ENCODE measurements at regions not wholly inside any gene's neighbourhood (a gene's known extent, or its start where the extent isn't known, plus 50 kb on each side); places are given as distances from the start of the nearest gene placed in this dataset.

DNA sequence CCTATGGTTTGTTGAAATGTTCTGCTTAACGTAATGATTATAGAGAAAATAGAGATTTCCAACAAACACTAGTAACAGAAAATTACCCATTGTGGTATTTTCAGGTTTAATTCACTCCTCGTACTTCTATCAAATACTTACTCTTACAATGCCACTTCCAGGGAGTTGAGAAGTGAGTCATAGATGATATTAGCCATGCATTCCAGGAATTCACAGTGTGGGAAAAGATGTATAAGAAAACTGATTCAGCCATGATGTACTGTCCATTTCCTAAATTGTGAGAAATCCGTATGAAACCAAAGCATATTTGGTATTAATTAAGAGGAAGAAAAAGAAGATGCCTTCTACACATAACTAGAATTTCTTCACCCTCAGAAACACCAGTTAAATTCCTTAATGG lies 1854.6 kb upstream of the WWC1 start:
- Mint-ChIP-seq H3K4me1 (peaks cover 35% of the 10 kb centered on the region), H3K27ac (no peak overlapping the region), H3K4me3 (no peak overlapping the region), H3K27me3 (ENCODE audit: low read depth) (no peaks in the 10 kb centered on the region), H3K36me3 (peaks cover 8% of the 10 kb centered on the region; the same call in 1 of the 2 replicates), H3K9me3 (peaks cover 13% of the 10 kb centered on the region)
- TF ChIP-seq, protein P1, sequence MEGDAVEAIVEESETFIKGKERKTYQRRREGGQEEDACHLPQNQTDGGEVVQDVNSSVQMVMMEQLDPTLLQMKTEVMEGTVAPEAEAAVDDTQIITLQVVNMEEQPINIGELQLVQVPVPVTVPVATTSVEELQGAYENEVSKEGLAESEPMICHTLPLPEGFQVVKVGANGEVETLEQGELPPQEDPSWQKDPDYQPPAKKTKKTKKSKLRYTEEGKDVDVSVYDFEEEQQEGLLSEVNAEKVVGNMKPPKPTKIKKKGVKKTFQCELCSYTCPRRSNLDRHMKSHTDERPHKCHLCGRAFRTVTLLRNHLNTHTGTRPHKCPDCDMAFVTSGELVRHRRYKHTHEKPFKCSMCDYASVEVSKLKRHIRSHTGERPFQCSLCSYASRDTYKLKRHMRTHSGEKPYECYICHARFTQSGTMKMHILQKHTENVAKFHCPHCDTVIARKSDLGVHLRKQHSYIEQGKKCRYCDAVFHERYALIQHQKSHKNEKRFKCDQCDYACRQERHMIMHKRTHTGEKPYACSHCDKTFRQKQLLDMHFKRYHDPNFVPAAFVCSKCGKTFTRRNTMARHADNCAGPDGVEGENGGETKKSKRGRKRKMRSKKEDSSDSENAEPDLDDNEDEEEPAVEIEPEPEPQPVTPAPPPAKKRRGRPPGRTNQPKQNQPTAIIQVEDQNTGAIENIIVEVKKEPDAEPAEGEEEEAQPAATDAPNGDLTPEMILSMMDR (IDR thresholded peaks at IDR 0.05): no peak
- TF ChIP-seq GABPB1 (CRISPR knock-in tag; IDR thresholded peaks at IDR 0.05): no peak
- TF ChIP-seq, protein P2, sequence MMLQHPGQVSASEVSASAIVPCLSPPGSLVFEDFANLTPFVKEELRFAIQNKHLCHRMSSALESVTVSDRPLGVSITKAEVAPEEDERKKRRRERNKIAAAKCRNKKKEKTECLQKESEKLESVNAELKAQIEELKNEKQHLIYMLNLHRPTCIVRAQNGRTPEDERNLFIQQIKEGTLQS (CRISPR knock-in tag; conservative IDR thresholded peaks at IDR 0.05): no peak
- TF ChIP-seq NFATC4 (CRISPR knock-in tag; IDR thresholded peaks at IDR 0.05): no peak
- TF ChIP-seq, protein P3, sequence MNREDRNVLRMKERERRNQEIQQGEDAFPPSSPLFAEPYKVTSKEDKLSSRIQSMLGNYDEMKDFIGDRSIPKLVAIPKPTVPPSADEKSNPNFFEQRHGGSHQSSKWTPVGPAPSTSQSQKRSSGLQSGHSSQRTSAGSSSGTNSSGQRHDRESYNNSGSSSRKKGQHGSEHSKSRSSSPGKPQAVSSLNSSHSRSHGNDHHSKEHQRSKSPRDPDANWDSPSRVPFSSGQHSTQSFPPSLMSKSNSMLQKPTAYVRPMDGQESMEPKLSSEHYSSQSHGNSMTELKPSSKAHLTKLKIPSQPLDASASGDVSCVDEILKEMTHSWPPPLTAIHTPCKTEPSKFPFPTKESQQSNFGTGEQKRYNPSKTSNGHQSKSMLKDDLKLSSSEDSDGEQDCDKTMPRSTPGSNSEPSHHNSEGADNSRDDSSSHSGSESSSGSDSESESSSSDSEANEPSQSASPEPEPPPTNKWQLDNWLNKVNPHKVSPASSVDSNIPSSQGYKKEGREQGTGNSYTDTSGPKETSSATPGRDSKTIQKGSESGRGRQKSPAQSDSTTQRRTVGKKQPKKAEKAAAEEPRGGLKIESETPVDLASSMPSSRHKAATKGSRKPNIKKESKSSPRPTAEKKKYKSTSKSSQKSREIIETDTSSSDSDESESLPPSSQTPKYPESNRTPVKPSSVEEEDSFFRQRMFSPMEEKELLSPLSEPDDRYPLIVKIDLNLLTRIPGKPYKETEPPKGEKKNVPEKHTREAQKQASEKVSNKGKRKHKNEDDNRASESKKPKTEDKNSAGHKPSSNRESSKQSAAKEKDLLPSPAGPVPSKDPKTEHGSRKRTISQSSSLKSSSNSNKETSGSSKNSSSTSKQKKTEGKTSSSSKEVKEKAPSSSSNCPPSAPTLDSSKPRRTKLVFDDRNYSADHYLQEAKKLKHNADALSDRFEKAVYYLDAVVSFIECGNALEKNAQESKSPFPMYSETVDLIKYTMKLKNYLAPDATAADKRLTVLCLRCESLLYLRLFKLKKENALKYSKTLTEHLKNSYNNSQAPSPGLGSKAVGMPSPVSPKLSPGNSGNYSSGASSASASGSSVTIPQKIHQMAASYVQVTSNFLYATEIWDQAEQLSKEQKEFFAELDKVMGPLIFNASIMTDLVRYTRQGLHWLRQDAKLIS (CRISPR knock-in tag; IDR thresholded peaks at IDR 0.05; ENCODE audit: borderline replicate concordance): no peak
- TF ChIP-seq KAT7 (CRISPR knock-in tag; IDR thresholded peaks at IDR 0.05; ENCODE audit: borderline replicate concordance): no peak
- TF ChIP-seq CREM (CRISPR knock-in tag; IDR thresholded peaks at IDR 0.05): no peak
- TF ChIP-seq, protein P4, sequence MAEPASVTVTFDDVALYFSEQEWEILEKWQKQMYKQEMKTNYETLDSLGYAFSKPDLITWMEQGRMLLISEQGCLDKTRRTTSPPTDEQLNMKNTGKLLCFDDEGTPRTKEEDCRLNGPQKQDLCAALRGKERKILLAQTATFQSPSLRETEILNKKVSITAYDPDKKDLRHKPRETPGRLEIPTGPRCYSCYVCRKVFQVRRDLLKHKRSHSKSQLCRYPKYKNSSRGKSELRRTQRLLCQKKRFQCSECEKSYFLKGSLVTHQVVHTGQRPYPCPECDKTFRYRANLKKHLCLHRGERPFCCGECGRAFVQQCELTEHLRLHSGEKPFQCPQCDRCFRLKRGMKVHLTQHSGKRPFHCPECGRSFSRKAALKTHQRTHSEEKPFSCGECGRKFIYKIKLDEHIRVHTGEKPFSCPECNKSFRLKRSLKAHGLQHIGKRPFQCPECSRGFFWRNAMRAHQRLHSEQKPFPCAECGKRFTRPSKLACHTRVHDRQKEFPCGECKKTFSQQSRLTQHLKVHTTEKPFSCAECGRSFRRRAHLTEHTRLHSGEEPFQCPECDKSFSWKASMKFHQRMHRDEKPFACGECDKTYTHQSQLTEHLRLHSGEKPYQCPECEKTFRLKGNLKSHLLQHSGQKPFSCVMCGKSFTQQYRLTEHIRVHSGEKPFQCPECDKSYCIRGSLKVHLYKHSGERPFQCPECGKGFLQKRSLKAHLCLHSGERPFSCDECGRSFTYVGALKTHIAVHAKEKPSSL (CRISPR knock-in tag; conservative IDR thresholded peaks at IDR 0.05): no peak
- no peak for TF ChIP-seq TCF7 (CRISPR knock-in tag; IDR thresholded peaks at IDR 0.05; ENCODE audit: low read depth)
- TF ChIP-seq ESRRA (CRISPR knock-in tag; IDR thresholded peaks at IDR 0.05; ENCODE audit: borderline replicate concordance): no peak
- ChIA-PET POLR2A (no interaction called here), CTCF (no interaction called here)
- no peak for DNase-seq (ENCODE audit: low spot score)
- no peak for ATAC-seq

DNA sequence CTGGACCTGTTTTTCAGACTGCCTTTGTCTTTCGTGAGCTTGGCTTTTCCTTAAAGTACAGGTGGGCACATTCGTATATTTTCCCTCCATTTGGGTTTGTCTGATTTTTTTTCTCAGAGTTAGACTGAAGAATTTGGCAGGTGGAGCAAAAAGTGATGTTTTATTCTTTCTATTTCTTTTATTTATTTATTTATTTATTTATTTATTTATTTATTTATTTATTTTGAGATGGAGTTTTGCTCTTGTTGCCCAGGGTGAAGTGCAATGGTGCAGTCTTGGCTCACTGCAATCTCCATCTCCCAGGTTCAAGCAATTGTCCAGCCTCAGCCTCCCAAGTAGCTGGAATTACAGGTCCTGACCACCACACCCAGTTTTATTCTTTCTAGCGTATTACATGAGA lies 1805.1 kb upstream of the WWC1 start:
- ChIA-PET POLR2A (no interaction called here), CTCF (no interaction called here)
- Mint-ChIP-seq H3K4me3 (no peak overlapping the region), H3K9me3 (peaks cover 14% of the 10 kb centered on the region), H3K4me1 (peaks cover 43% of the 10 kb centered on the region), H3K27ac (no peak overlapping the region), H3K27me3 (ENCODE audit: low read depth) (no peaks in the 10 kb centered on the region), H3K36me3 (0 out of 2 replicates have a peak, but pooled peaks cover 2% of the 10 kb centered on the region)
- DNase-seq (ENCODE audit: low spot score) (no peak), ATAC-seq (no peak)
- no peak for TF ChIP-seq SP1 (CRISPR knock-in tag; conservative IDR thresholded peaks at IDR 0.05)
- no peak for TF ChIP-seq HMGA2 (CRISPR knock-in tag; IDR thresholded peaks at IDR 0.05)
- no peak for TF ChIP-seq RORB (CRISPR knock-in tag; IDR thresholded peaks at IDR 0.05)
- TF ChIP-seq, protein P5, sequence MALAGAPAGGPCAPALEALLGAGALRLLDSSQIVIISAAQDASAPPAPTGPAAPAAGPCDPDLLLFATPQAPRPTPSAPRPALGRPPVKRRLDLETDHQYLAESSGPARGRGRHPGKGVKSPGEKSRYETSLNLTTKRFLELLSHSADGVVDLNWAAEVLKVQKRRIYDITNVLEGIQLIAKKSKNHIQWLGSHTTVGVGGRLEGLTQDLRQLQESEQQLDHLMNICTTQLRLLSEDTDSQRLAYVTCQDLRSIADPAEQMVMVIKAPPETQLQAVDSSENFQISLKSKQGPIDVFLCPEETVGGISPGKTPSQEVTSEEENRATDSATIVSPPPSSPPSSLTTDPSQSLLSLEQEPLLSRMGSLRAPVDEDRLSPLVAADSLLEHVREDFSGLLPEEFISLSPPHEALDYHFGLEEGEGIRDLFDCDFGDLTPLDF (CRISPR knock-in tag; IDR thresholded peaks at IDR 0.05): no peak
- TF ChIP-seq, protein P6, sequence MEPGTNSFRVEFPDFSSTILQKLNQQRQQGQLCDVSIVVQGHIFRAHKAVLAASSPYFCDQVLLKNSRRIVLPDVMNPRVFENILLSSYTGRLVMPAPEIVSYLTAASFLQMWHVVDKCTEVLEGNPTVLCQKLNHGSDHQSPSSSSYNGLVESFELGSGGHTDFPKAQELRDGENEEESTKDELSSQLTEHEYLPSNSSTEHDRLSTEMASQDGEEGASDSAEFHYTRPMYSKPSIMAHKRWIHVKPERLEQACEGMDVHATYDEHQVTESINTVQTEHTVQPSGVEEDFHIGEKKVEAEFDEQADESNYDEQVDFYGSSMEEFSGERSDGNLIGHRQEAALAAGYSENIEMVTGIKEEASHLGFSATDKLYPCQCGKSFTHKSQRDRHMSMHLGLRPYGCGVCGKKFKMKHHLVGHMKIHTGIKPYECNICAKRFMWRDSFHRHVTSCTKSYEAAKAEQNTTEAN (CRISPR knock-in tag; IDR thresholded peaks at IDR 0.05): no peak
- TF ChIP-seq CREB1 (CRISPR knock-in tag; IDR thresholded peaks at IDR 0.05): no peak
- TF ChIP-seq, protein P7, sequence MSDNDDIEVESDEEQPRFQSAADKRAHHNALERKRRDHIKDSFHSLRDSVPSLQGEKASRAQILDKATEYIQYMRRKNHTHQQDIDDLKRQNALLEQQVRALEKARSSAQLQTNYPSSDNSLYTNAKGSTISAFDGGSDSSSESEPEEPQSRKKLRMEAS (CRISPR knock-in tag; IDR thresholded peaks at IDR 0.05): no peak
- TF ChIP-seq, protein P8, sequence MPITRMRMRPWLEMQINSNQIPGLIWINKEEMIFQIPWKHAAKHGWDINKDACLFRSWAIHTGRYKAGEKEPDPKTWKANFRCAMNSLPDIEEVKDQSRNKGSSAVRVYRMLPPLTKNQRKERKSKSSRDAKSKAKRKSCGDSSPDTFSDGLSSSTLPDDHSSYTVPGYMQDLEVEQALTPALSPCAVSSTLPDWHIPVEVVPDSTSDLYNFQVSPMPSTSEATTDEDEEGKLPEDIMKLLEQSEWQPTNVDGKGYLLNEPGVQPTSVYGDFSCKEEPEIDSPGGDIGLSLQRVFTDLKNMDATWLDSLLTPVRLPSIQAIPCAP (CRISPR knock-in tag; IDR thresholded peaks at IDR 0.05): no peak
- TF ChIP-seq GTF2I (CRISPR knock-in tag; conservative IDR thresholded peaks at IDR 0.05): no peak
- TF ChIP-seq IRF2 (CRISPR knock-in tag; IDR thresholded peaks at IDR 0.05; ENCODE audit: borderline replicate concordance, low read depth): no peak
- no peak for TF ChIP-seq ZNF423 (CRISPR knock-in tag; IDR thresholded peaks at IDR 0.05)
- TF ChIP-seq, protein P9, sequence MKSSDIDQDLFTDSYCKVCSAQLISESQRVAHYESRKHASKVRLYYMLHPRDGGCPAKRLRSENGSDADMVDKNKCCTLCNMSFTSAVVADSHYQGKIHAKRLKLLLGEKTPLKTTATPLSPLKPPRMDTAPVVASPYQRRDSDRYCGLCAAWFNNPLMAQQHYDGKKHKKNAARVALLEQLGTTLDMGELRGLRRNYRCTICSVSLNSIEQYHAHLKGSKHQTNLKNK (CRISPR knock-in tag; IDR thresholded peaks at IDR 0.05): no peak
- no peak for TF ChIP-seq ZNF396 (CRISPR knock-in tag; IDR thresholded peaks at IDR 0.05; ENCODE audit: borderline replicate concordance)
- TF ChIP-seq OVOL2 (CRISPR knock-in tag; IDR thresholded peaks at IDR 0.05; ENCODE audit: borderline replicate concordance): no peak
- no peak for TF ChIP-seq FOXP1 (CRISPR knock-in tag; IDR thresholded peaks at IDR 0.05; ENCODE audit: borderline replicate concordance)
